Fibroblast of pulmonary artery (primary cell): ENCODE measurements at regions not wholly inside any gene's neighbourhood (a gene's known extent, or its start where the extent isn't known, plus 50 kb on each side); places are given as distances from the start of the nearest gene placed in this dataset.
"Not testable (repeated sequence)": the region's sequence is repeated elsewhere in the genome, so short reads cannot be mapped to it uniquely, and the experiment has no call there.

Experiments
- DNase-seq: peaks from one replicate; pipeline ENCODE4 v3.0.0-alpha.2; 2010; ENCODE audit warnings: low read depth
- H3K4me3 ChIP-seq: replicated peaks from 2 replicates; pipeline ENCODE4 v1.5.1; 2011; ENCODE audit warnings: low read depth, mild to moderate bottlenecking, control low read depth, low read length, moderate library complexity
- TF ChIP-seq, protein P1 (sequence below): IDR thresholded peaks from 2 replicates; pipeline ENCODE4 v1.5.1; 2011; ENCODE audit warnings: mild to moderate bottlenecking, control low read depth, low read length, inconsistent platforms; ENCODE audit errors: missing control alignments

DNA sequence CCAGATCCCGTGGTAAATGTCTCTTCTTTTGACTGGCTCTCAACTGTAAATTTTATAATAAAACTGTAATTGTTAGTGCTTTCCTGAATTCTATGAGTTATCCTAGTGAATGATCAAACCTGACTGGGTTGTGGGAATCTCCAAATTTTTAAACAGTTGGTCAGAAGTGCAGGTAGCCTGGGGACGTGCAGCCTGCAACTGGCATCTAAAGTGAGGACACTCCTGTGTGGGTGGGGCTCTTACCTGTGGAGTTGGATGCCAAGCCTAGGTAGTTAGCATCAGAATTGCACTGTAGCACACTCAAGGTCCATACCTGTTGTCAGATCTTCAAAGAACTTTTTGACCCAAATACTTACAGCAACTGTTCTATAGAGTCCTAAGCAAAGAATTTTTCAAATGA lies 207.1 kb upstream of the NBEA start:
- DNase-seq: no peak
- TF ChIP-seq, protein P1, sequence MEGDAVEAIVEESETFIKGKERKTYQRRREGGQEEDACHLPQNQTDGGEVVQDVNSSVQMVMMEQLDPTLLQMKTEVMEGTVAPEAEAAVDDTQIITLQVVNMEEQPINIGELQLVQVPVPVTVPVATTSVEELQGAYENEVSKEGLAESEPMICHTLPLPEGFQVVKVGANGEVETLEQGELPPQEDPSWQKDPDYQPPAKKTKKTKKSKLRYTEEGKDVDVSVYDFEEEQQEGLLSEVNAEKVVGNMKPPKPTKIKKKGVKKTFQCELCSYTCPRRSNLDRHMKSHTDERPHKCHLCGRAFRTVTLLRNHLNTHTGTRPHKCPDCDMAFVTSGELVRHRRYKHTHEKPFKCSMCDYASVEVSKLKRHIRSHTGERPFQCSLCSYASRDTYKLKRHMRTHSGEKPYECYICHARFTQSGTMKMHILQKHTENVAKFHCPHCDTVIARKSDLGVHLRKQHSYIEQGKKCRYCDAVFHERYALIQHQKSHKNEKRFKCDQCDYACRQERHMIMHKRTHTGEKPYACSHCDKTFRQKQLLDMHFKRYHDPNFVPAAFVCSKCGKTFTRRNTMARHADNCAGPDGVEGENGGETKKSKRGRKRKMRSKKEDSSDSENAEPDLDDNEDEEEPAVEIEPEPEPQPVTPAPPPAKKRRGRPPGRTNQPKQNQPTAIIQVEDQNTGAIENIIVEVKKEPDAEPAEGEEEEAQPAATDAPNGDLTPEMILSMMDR: no peak
- H3K4me3 ChIP-seq: no peak overlapping the region

DNA sequence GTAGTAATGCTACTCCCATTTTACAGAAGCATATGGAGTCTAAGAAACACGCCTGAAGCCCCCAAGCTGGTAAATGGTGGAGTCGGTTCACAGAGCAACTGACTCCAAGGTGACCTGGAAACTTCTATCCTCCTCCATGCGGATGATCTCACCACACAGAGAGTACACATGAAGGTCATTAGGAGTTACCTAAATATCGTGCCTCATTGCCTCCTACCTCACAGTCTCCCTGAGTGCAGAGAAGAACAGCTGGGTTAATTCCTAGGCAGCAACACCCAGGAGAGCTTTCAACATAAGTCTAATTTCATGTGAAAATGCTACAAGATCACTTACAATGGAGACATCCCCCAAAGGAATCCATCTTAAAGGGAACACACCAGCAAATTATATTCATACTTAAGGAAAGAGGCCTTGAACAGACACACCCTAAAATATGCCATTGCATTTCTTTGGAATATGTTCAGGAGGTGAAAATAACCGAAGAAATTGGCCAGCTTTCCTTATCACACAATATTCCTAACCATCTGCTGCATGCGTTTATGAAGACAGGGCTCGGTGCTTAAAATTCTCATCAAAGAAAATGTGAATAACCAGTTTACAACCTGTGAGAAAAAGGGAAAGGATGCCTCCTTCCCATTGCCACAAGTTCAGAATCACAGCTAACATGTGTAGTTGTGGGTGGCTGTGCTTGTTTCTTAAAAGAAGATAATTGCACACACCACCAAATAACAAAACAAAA lies 203.6 kb upstream of the NBEA start:
- H3K4me3 ChIP-seq: no peak overlapping the region
- TF ChIP-seq, protein P1: no peak
- peak; percentile 14 for DNase-seq

- DNase-seq: peak; percentile 16
- not testable (repeated sequence) for H3K4me3 ChIP-seq
These were observed 195.0 kb upstream of the NBEA start for GRCh38 chr13:34747056-34747455.

DNA sequence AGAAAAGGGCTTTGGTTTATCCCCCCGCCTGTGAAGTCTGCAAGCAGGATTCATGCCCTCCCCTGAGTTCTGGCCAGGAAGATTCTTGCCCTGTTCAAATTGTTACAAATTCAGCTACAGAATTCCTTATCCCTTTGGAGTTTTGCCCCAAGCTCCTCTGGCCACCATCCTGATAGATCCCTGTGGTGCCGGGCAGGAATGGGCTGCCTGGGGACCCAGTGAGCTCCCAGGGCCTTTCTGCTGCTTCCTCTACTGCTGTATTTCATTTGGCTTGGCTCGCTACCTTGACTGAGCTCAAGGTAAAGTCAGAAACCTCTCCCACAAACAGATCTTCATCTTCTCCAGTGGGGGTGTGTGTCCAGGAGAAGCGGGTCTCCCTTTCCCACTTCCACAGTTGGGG lies 194.6 kb upstream of the NBEA start:
- TF ChIP-seq, protein P1: no peak
- DNase-seq: peak; percentile 8
- H3K4me3 ChIP-seq: no peak overlapping the region

DNA sequence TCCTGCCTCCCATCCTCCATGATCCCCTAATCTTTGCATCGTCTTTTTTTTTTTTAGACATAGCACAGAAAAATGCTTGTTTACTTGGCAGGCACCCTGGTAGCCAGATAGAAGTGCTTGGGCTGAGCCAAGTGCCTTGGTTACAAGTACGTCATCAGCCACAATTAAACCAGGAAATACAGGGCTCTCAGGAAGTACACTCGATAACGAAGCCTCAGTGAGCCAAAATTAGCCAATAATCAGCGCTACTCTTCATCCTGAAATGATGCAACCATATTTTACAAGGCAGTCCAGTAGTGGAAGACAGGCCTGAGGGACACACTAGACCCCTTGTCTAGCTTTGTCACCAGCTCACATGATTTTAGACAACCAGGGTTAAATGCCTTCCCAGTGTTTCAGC lies 194.0 kb upstream of the NBEA start:
- DNase-seq: peak; percentile 99
- TF ChIP-seq, protein P1: no peak
- no peak overlapping the region for H3K4me3 ChIP-seq

GRCh38 chr13:34748596-34748995 lies 193.5 kb upstream of the NBEA start:
- H3K4me3 ChIP-seq: no peak overlapping the region
- no peak for DNase-seq
- TF ChIP-seq, protein P1: no peak

GRCh38 chr13:34749046-34749445 lies 193.0 kb upstream of the NBEA start:
- no peak for DNase-seq
- TF ChIP-seq, protein P1: no peak

More at GRCh38 chr13:34749046-34749445, 193.0 kb upstream of the NBEA start:
- no peak overlapping the region for H3K4me3 ChIP-seq
